ENCODE measurements at regions not wholly inside any gene's neighbourhood (a gene's known extent, or its start where the extent isn't known, plus 50 kb on each side); places are given as distances from the start of the nearest gene placed in this dataset.

DNA sequence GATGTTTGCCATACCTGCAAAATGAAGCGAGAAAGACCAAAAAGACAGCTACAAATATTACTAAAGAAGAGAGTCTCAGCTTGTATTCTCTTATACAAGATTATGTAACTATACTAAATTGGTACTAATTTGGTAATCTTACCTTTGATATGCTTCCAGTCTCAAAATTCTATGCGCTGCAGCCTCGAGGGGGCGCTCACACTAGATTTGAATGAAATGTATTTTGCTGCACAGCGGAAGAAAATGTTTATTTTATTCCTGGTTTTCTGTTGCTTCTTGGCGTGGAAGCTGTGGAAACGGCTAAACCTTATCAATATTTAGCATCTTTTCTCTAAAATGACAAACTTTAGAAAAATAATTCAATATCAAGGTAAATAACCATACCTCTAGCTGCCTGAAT lies 267.0 kb upstream of the NUDT12 start:
- DNase-seq: peak; percentile 24
- no TSS peak for BruUV-seq (replicated peaks)
- H3K4me1 Mint-ChIP-seq (ENCODE audit: low read depth, unreplicated experiment): no peaks in the 10 kb centered on the region
- H3K4me3 Mint-ChIP-seq (ENCODE audit: low read depth, unreplicated experiment): no peak overlapping the region
- TF ChIP-seq, protein P1, sequence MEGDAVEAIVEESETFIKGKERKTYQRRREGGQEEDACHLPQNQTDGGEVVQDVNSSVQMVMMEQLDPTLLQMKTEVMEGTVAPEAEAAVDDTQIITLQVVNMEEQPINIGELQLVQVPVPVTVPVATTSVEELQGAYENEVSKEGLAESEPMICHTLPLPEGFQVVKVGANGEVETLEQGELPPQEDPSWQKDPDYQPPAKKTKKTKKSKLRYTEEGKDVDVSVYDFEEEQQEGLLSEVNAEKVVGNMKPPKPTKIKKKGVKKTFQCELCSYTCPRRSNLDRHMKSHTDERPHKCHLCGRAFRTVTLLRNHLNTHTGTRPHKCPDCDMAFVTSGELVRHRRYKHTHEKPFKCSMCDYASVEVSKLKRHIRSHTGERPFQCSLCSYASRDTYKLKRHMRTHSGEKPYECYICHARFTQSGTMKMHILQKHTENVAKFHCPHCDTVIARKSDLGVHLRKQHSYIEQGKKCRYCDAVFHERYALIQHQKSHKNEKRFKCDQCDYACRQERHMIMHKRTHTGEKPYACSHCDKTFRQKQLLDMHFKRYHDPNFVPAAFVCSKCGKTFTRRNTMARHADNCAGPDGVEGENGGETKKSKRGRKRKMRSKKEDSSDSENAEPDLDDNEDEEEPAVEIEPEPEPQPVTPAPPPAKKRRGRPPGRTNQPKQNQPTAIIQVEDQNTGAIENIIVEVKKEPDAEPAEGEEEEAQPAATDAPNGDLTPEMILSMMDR (IDR thresholded peaks at IDR 0.05; ENCODE audit: unreplicated experiment): peak; percentile 39
- intact Hi-C loops (cut with micrococcal nuclease; ENCODE audit: unreplicated experiment): no loop called here
- no peaks in the 10 kb centered on the region for H3K9me3 Mint-ChIP-seq (ENCODE audit: low read depth, unreplicated experiment)
- H3K27ac Mint-ChIP-seq (ENCODE audit: unreplicated experiment): no peak overlapping the region
- no peaks in the 10 kb centered on the region for H3K27me3 Mint-ChIP-seq (ENCODE audit: unreplicated experiment)
- CTCF ChIA-PET: no interaction called here
- H3K36me3 Mint-ChIP-seq (ENCODE audit: insufficient read depth, unreplicated experiment): no peaks in the 10 kb centered on the region

DNA sequence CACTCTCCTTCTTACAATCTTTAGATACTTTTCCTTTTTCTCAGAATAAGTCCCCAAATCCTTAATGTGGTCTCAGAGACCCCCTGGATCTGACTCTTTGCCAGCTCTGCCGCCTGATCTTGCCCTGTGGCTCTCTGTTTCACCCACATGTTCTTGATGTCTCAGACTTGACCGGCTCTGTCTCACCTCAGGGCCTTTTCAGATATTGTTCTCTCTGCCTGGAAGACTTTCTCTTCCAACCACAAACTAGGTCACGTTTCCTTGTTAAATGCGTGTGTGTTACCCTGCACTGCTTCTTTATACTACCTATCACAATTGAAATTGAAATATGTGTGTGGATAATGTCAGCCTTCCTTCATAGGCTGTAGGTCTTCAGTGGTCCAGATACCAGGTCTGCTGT lies 265.4 kb upstream of the NUDT12 start:
- Mint-ChIP-seq H3K36me3 (ENCODE audit: insufficient read depth, unreplicated experiment) (no peaks in the 10 kb centered on the region), H3K27ac (ENCODE audit: unreplicated experiment) (no peak overlapping the region), H3K4me3 (ENCODE audit: low read depth, unreplicated experiment) (no peak overlapping the region), H3K27me3 (ENCODE audit: unreplicated experiment) (no peaks in the 10 kb centered on the region), H3K9me3 (ENCODE audit: low read depth, unreplicated experiment) (no peaks in the 10 kb centered on the region), H3K4me1 (ENCODE audit: low read depth, unreplicated experiment) (no peaks in the 10 kb centered on the region)
- CTCF ChIA-PET: no interaction called here
- no TSS peak for BruUV-seq (replicated peaks)
- TF ChIP-seq, protein P1 (IDR thresholded peaks at IDR 0.05; ENCODE audit: unreplicated experiment): no peak
- intact Hi-C loops (cut with micrococcal nuclease; ENCODE audit: unreplicated experiment): no loop called here
- no peak for DNase-seq

DNA sequence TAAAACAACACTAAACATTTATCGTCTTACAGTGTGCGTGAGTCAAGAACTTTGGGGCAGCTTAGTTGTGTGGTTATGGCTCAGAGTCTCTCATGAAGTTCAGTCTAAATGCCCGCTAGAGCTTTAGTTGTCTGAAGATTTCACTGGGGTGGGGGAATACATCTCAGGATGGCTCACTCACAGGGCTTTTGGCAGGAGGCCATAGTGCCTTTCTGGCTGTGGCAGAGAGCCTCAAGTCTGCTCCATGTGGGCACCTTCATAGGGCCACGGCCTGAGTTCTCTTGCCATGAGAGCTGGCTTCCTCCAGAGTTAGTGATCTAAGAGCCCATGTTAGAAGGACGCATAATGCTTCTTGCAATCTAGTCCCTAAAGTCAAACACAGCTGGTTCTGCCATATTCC lies 258.8 kb upstream of the NUDT12 start:
- Mint-ChIP-seq H3K4me1 (ENCODE audit: low read depth, unreplicated experiment) (no peaks in the 10 kb centered on the region), H3K4me3 (ENCODE audit: low read depth, unreplicated experiment) (no peak overlapping the region), H3K27me3 (ENCODE audit: unreplicated experiment) (no peaks in the 10 kb centered on the region), H3K9me3 (ENCODE audit: low read depth, unreplicated experiment) (no peaks in the 10 kb centered on the region), H3K27ac (ENCODE audit: unreplicated experiment) (no peak overlapping the region), H3K36me3 (ENCODE audit: insufficient read depth, unreplicated experiment) (no peaks in the 10 kb centered on the region)
- TF ChIP-seq, protein P1 (IDR thresholded peaks at IDR 0.05; ENCODE audit: unreplicated experiment): no peak
- no peak for DNase-seq
- no TSS peak for BruUV-seq (replicated peaks)
- CTCF ChIA-PET: no interaction called here
- intact Hi-C loops (cut with micrococcal nuclease; ENCODE audit: unreplicated experiment): no loop called here

DNA sequence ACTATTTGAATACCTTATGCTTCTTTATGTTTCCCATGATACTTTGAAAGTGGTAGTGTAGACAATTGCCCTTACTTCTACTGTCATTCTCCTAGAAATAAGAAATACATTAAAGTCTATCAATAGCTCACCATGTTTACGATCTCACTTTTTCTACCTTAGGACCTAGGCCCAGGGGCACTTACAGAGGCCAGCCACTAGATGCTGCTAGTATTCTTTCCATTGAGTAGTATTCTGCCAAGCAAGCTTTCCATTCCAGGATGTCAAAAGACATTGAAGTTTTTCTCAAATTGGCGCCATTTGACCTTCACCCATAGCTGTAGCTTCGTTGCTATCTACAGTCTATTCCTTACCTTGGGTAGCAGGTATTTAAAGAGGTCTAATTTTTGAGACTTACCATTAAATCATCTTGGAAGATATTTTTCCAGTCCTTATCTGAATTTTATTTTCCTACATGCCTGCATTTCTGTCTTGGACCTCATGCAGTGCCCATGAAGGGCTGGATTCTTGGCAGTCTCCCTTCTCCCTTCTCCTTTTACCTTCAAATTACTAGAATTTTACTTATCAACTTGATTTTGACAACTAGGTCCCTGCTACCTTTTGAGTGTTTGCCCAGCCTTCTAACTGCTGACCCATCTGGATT lies 246.0 kb upstream of the NUDT12 start:
- H3K27ac Mint-ChIP-seq (ENCODE audit: unreplicated experiment): no peak overlapping the region
- H3K9me3 Mint-ChIP-seq (ENCODE audit: low read depth, unreplicated experiment): no peaks in the 10 kb centered on the region
- TF ChIP-seq, protein P1 (IDR thresholded peaks at IDR 0.05; ENCODE audit: unreplicated experiment): peak; percentile 94
- H3K4me1 Mint-ChIP-seq (ENCODE audit: low read depth, unreplicated experiment): no peaks in the 10 kb centered on the region
- BruUV-seq (replicated peaks): no TSS peak
- H3K36me3 Mint-ChIP-seq (ENCODE audit: insufficient read depth, unreplicated experiment): no peaks in the 10 kb centered on the region
- intact Hi-C loops (cut with micrococcal nuclease; ENCODE audit: unreplicated experiment): loop anchor here (1.0 to 10.0 kb wide), 6 partner anchors 221 to 996 kb away; no protein-coding TSS in a partner anchor
- H3K27me3 Mint-ChIP-seq (ENCODE audit: unreplicated experiment): no peaks in the 10 kb centered on the region
- peak; percentile 65 for DNase-seq
- no peak overlapping the region for H3K4me3 Mint-ChIP-seq (ENCODE audit: low read depth, unreplicated experiment)
- CTCF ChIA-PET: interaction anchor here (0.5 to 2.4 kb wide), 12 partner anchors 44 to 604 kb away, joined by 3 to 32 read pairs (median 4); no protein-coding TSS in a partner anchor

Data from Calu3 (cell line).